Loucy (cell line): ENCODE measurements at regions not wholly inside any gene's neighbourhood (a gene's known extent, or its start where the extent isn't known, plus 50 kb on each side); places are given as distances from the start of the nearest gene placed in this dataset.

ENCODE experiments used
- H2AFZ ChIP-seq: fragments of 200-600 bp; sonication (generic); 2 replicates; pipeline ENCODE4 v1.6.0; 2016; ENCODE audit warnings: antibody characterized with exemption, mild to moderate bottlenecking, low read length, moderate library complexity
- H3F3A ChIP-seq: fragments of 200-600 bp; 2 replicates; pipeline ENCODE4 v1.6.0; 2016; ENCODE audit warnings: antibody characterized with exemption, low read depth, mild to moderate bottlenecking
- H3K27me3 ChIP-seq: fragments of 200-600 bp; sonication (generic); 2 replicates; pipeline ENCODE4 v1.6.1; 2014; ENCODE audit warnings: low read length, mild to moderate bottlenecking; ENCODE audit not compliant: insufficient read depth, poor library complexity, severe bottlenecking
- H3K36me3 ChIP-seq: fragments of 200-600 bp; sonication (generic); 2 replicates; pipeline ENCODE4 v1.6.1; 2016; ENCODE audit warnings: low read length; ENCODE audit not compliant: insufficient read depth
- H3K4me1 ChIP-seq: fragments of 200-600 bp; sonication (generic); 2 replicates; pipeline ENCODE4 v1.5.1; 2014; ENCODE audit warnings: low read length, mild to moderate bottlenecking; ENCODE audit not compliant: insufficient read depth, poor library complexity, severe bottlenecking
- H3K4me2 ChIP-seq: fragments of 200-600 bp; sonication (generic); 2 replicates; pipeline ENCODE4 v1.6.0; 2014; ENCODE audit warnings: antibody characterized with exemption, low read length, low read depth, mild to moderate bottlenecking; ENCODE audit not compliant: poor library complexity, severe bottlenecking
- H3K4me3 ChIP-seq: fragments of 200-600 bp; sonication (generic); 2 replicates; pipeline ENCODE4 v1.5.1; 2014; ENCODE audit warnings: low read length, mild to moderate bottlenecking, mixed read lengths; ENCODE audit not compliant: poor library complexity, severe bottlenecking
- H3K79me2 ChIP-seq: fragments of 200-600 bp; sonication (generic); 2 replicates; pipeline ENCODE4 v1.6.1; 2014; ENCODE audit warnings: low read length; ENCODE audit not compliant: insufficient read depth
- H3K9ac ChIP-seq: fragments of 200-600 bp; sonication (generic); 2 replicates; pipeline ENCODE4 v1.6.0; 2014; ENCODE audit warnings: mild to moderate bottlenecking, low read depth, low read length, moderate library complexity; ENCODE audit not compliant: poor library complexity, severe bottlenecking
- H3K9me2 ChIP-seq: fragments of 200-600 bp; sonication (generic); replicated peaks from 2 replicates; pipeline ENCODE4 v1.6.1; 2016; ENCODE audit warnings: low read depth, low read length, mixed read lengths
- H3K9me3 ChIP-seq: fragments of 200-600 bp; sonication (generic); 2 replicates; pipeline ENCODE4 v1.6.1; 2014; ENCODE audit warnings: mild to moderate bottlenecking, antibody characterized with exemption, low read length, low read depth; ENCODE audit not compliant: insufficient read depth
- H4K20me1 ChIP-seq: fragments of 200-600 bp; sonication (generic); 2 replicates; pipeline ENCODE4 v1.6.0; 2014; ENCODE audit warnings: antibody characterized with exemption, low read length, mild to moderate bottlenecking; ENCODE audit not compliant: insufficient read depth, poor library complexity, severe bottlenecking
- EZH2phosphoT487 ChIP-seq: fragments of 200-600 bp; IDR thresholded peaks from 2 replicates; pipeline ENCODE4 v1.6.1; 2018; ENCODE audit warnings: antibody characterized with exemption, mild to moderate bottlenecking, moderate library complexity, borderline replicate concordance
- TF ChIP-seq, protein P1 (sequence below): fragments of 200-600 bp; sonication (generic); conservative IDR thresholded peaks from 2 replicates; pipeline ENCODE4 v1.5.1; 2014; ENCODE audit warnings: mild to moderate bottlenecking, antibody characterized with exemption, low read length

DNA sequence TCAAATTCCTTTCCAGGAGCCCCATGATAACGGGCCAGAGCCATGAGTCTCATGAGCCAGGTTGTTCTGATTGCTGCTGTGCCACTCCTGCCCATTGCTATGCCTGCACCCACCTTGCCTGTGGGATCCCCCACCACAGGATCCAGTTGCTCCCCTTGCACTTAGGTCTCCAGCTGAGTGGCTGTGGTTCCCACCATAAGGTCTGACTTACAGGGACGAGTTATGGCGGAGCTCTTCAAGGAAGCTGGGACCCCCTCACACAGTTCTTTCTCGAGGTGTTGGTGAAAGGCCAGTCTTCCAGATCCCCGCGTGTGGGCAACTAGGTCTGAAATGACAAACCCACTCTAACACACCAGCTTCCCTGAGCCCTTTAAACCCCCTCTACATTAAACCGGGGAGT lies 111.9 kb upstream of the C14orf180 start:
- no peaks in the 10 kb centered on the region for H3K27me3 ChIP-seq

DNA sequence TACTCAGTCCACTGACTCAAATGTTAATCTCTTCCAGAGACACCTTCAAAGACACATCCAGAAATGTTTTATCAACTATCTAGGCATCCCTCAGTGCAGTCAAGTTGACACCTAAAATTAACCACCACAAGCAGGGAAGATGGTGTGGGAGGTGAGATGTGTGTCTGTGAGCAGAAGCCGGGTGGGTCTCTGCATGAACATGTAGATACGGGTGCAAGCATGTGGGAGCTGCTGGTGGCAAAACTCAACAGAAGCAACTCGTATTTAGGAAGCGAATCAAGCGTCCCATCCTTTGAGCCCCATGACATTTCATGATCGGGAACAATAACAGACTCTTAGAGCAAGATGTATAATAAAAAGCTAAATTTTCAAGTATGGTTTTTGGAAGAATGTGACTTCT lies 110.0 kb upstream of the C14orf180 start:
- H3K4me3 ChIP-seq, result no peak overlapping the region
- no peak overlapping the region for H2AFZ ChIP-seq
- no peaks in the 10 kb centered on the region for H3K9me3 ChIP-seq
- no peaks in the 10 kb centered on the region for H3K27me3 ChIP-seq
- no peak overlapping the region for H3K9ac ChIP-seq
- H3K79me2 ChIP-seq, result no peaks in the 10 kb centered on the region
- no peaks in the 10 kb centered on the region for H3F3A ChIP-seq
- H3K4me1 ChIP-seq, result no peaks in the 10 kb centered on the region
- H4K20me1 ChIP-seq, result no peaks in the 10 kb centered on the region
- TF ChIP-seq, protein P1, sequence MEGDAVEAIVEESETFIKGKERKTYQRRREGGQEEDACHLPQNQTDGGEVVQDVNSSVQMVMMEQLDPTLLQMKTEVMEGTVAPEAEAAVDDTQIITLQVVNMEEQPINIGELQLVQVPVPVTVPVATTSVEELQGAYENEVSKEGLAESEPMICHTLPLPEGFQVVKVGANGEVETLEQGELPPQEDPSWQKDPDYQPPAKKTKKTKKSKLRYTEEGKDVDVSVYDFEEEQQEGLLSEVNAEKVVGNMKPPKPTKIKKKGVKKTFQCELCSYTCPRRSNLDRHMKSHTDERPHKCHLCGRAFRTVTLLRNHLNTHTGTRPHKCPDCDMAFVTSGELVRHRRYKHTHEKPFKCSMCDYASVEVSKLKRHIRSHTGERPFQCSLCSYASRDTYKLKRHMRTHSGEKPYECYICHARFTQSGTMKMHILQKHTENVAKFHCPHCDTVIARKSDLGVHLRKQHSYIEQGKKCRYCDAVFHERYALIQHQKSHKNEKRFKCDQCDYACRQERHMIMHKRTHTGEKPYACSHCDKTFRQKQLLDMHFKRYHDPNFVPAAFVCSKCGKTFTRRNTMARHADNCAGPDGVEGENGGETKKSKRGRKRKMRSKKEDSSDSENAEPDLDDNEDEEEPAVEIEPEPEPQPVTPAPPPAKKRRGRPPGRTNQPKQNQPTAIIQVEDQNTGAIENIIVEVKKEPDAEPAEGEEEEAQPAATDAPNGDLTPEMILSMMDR, result no peak
- TF ChIP-seq EZH2phosphoT487, result no peak
- H3K4me2 ChIP-seq, result no peak overlapping the region
- no peaks in the 10 kb centered on the region for H3K36me3 ChIP-seq
- no peaks in the 10 kb centered on the region for H3K9me2 ChIP-seq

More for the DNA sequence above, 111.9 kb upstream of the C14orf180 start:
- no peak overlapping the region for H3K4me2 ChIP-seq
- no peak overlapping the region for H3K9ac ChIP-seq
- no peaks in the 10 kb centered on the region for H4K20me1 ChIP-seq
- no peak overlapping the region for H3K4me3 ChIP-seq
- H3K9me3 ChIP-seq, result no peaks in the 10 kb centered on the region
- H3F3A ChIP-seq, result no peaks in the 10 kb centered on the region
- no peaks in the 10 kb centered on the region for H3K9me2 ChIP-seq
- H3K4me1 ChIP-seq, result no peaks in the 10 kb centered on the region
- no peaks in the 10 kb centered on the region for H3K79me2 ChIP-seq
- no peak for TF ChIP-seq EZH2phosphoT487
- TF ChIP-seq, protein P1, result no peak
- no peak overlapping the region for H2AFZ ChIP-seq
- no peaks in the 10 kb centered on the region for H3K36me3 ChIP-seq

DNA sequence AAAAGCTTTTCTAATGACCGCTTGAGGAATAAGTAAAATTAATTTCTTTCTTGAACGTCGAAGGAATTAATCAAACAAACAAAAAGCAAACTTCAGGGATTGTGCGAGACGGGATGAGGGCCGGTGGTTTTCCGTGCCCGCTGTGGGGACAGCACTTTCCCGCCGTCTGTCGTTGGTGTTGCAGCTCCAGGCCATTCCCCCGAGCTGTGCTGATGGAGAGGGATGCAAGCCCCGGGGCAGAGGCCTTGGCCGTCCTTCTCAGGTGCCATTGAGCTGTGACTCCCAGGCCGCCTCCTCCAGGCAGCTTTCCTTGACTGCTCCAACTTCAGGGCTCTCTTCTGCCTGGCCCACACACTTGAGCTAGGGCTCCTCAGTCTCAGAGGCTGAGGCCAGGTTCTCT lies 109.0 kb upstream of the C14orf180 start:
- H3K4me2 ChIP-seq, result no peak overlapping the region
- H3K4me3 ChIP-seq, result no peak overlapping the region
- no peaks in the 10 kb centered on the region for H3K9me3 ChIP-seq
- H3K79me2 ChIP-seq, result no peaks in the 10 kb centered on the region
- no peaks in the 10 kb centered on the region for H3K36me3 ChIP-seq
- H2AFZ ChIP-seq, result no peak overlapping the region
- H4K20me1 ChIP-seq, result no peaks in the 10 kb centered on the region
- TF ChIP-seq, protein P1, result no peak
- TF ChIP-seq EZH2phosphoT487, result no peak
- no peaks in the 10 kb centered on the region for H3F3A ChIP-seq
- H3K9me2 ChIP-seq, result no peaks in the 10 kb centered on the region
- H3K4me1 ChIP-seq, result no peaks in the 10 kb centered on the region
- H3K9ac ChIP-seq, result no peak overlapping the region
- no peaks in the 10 kb centered on the region for H3K27me3 ChIP-seq
